KG1 (cell line): ENCODE measurements at regions not wholly inside any gene's neighbourhood (a gene's known extent, or its start where the extent isn't known, plus 50 kb on each side); places are given as distances from the start of the nearest gene placed in this dataset.

Source experiments
- DNase-seq: peaks from one replicate; lab custom pipeline; 2025; lab: John Stamatoyannopoulos, UW

- DNase-seq, result no peak
Measured at GRCh38 chrX:36436361-36436760, 516.8 kb downstream of the CFAP47 start.

GRCh38 chrX:36443007-36443406 is 523.5 kb downstream of the CFAP47 start:
- DNase-seq, result no peak

GRCh38 chrX:36445566-36445965 is 526.0 kb downstream of the CFAP47 start:
- no peak for DNase-seq

DNA sequence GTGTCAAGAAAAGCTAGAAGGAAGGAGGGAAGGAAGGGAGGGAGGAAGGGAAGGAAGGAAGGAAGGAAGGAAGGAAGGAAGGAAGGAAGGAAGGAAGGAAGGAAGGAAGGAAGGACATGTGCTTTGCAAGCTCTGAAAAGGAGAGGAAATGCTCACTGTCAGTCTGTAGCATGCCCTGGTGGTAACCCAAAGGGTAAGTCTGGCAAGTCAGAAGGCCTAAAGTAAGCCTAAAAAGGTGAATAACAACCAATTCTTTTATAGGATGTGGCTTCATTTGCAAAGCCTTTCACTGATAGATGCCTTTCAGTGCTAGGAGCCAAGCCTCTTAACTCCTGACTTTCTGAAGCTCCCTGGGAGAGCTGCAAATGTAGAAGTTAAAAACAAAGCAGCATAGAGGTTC is 542.6 kb downstream of the CFAP47 start:
- no peak for DNase-seq

- DNase-seq, result no peak
Measured at GRCh38 chrX:36480441-36480990, 527.6 kb upstream of the FAM47C start.

GRCh38 chrX:36501169-36501702 is 506.9 kb upstream of the FAM47C start:
- no peak for DNase-seq

- no peak for DNase-seq
Measured at GRCh38 chrX:36504625-36505024, 503.5 kb upstream of the FAM47C start.

DNA sequence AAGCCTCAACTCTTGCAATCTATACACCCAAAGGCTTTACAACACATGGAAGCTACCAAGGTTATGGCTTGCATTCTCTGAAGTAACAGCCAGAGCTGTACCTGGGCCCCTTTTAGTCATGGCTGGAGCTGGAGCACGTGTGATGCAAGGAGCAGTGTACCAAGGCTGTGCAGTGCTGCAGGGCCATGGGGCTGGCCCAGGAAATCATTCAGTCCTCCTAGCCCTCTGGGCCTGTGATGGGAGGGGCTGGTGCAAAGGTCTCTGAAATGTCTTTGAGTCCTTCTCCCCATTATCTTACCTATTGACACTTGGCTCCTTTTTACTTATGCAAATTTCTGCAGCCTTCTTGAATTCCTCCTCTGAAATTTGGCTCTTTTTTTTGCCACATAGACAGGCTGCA is 500.1 kb upstream of the FAM47C start:
- DNase-seq, result no peak

DNA sequence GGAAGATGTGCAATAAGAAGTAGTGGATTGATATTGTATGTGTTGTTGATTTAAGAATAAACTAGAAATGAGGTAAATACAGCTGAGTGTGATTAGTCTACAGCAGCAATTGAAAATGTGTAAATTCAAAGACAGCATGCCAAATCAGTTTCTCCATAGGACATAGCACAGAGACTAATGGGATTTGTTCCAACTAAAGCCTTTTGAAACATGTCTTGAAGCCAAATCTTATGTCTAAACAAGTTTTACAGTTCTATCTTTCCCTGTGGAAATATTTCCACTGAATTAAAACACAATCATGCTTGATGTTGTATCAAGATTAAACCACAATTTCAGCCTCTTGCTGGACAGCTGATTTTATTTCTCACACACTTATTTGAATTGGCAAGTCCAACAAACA is 497.4 kb upstream of the FAM47C start:
- DNase-seq, result no peak

DNA sequence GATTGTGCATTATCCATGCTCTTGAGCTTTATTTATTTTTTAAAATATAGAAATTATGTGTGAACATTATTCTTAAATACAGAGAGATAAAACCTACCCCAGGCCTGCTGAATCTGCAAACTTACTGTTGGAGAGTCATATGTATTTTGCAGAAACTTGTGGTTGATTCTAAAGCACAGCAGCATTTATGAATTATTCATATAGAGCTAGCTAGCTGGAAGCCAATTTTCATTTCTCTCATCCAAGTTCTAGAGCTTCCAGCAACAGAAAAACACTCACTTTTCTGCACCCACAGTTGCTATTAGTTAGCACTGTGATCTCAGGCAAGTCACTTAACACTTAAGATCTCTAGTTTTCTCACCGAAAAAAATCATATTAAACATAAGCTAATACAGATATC is 479.5 kb upstream of the FAM47C start:
- DNase-seq, result no peak

- no peak for DNase-seq
Measured at GRCh38 chrX:36534900-36535299, 473.3 kb upstream of the FAM47C start.

DNA sequence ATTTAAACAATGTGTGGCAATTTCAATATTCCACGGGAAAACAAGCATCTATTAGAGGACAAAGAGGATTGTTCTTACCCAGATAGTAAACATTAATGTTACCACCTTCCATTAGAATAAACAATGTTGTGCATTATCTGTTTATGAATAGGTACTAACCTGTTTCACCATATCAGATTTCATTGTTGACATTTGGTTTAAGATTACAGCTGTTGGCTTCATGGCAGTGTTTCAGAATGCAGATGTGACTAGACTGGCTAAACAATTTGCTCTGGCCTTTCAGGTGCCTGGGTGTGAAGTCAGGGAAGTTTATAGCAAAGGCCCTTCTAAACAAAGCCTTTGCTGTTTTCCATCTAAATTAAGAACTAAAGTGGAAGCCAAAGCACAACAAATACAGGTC is 464.7 kb upstream of the FAM47C start:
- DNase-seq, result no peak

- DNase-seq, result no peak
Measured at GRCh38 chrX:36562986-36563385, 445.2 kb upstream of the FAM47C start.

- DNase-seq, result no peak
Measured at GRCh38 chrX:36568946-36569345, 439.2 kb upstream of the FAM47C start.

GRCh38 chrX:36573720-36574119 is 434.4 kb upstream of the FAM47C start:
- DNase-seq, result no peak

DNA sequence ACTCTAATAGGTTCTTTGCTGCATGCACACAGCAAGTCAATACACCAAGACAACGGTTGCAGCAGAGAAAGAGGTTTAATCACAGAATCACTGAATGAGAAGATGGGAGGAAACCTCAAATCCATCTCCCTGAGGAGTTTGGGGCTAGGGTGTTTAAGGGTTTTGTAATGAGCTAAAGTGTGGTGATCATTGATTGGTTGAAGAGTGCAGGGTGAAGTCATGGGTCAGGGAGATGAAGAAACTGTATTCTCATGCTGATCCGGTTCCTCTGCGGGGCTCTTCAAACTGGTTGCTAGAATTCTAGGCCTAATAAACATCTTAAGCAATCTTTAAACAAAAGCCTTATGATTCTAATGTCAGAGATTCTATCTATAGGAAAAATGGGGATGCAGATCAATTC is 432.5 kb upstream of the FAM47C start:
- no peak for DNase-seq

DNA sequence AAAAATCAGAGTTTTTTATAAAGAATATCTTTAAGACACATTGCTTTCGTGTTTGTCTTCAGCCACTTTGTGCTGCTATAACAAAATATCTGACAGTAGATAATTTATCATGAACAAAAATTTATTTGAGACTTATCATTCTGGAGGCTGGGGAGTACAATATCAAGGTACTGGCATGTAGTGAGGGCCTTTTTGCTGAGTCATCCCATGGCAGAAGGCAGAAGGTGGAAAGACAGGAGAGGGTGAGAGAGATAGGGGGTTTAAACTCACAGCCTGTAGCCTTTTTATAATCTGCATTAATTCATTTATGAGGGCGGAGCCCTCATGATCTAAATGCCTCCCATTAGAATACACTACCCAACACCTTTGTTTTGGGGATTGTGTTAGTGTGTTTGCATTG is 431.2 kb upstream of the FAM47C start:
- no peak for DNase-seq

DNA sequence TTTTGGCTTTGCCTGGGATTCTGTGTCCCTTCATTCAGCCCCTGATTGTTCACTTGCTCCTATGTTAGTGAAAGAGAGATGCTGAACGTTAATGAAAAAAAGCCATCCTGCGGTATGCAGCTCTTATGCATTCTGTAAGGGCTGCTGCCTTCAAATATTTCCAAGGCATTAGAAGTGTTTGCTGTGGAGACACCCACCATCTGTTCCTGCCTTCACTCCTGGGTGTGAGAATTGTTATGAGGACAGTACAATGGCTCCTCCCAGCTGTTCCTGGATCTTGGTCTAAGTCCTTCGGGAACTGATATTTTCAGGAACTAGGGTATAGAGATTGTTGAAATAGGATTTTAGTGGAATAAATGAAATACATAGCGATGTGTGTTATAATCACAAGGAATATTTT is 427.1 kb upstream of the FAM47C start:
- no peak for DNase-seq

DNA sequence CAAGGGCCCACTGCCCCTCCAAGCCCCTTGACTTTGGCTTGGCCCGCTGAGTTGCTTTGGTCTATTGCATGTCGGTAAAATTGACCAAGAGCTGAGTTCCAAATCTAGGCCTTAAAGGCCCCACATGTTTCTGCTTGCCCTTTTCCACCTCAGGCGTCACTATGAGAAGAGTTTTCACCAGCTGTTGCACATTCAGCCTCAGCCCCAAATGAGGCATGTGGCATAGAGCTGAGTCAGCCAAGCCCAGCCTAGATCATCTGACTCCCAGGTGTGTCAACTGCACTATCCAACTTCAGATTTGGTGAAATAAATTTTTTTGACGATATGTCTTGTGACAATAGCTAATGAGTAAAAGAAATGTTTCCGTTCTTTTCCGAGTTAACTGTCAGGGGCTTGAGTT is 424.5 kb upstream of the FAM47C start:
- DNase-seq, result no peak

DNA sequence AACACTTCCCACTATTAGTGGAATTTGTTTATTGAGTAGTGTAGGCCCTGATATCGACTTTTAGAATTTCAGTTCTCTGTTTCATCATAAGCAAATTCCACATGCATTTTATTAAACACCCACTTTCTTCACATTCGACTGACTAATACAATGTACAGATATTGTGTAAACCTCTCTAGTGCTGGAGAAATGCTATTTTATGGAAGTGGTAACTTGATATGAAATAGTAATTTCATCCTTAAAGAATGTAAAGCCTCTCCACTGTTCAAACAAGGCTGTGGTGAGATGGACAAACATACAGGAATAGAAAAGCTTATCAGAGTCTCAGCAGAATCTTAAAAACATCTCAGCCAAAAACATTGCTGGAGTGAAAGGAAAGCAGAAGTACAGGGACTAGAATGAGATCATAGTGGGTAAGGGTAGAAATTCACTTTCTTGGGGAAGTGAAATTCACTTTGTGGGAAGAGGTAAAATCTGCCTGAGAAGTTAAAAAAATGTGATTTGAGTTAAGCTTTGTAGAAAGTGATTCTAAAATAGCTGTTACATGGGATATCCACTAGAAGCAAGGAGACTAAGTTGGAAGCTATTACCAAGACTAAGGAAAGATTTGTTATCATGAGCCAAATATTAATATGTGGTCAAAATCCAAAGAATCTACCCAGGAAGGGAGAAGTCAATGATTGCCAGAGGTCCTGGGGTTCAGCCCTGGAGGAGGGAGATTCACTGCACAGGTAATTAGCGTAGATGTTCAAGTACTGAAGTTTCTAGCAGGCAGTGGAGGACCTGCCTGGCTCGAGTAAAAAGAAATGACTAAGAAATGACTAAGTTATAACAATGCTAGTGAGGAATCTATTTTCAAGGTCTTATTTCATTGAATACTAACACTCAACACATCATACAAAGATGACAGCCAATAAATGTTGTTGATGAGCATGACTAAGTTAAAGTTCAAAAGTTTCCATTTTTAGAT is 398.3 kb upstream of the FAM47C start:
- no peak for DNase-seq

- DNase-seq, result no peak
Measured at GRCh38 chrX:36626898-36627297, 381.3 kb upstream of the FAM47C start.

DNA sequence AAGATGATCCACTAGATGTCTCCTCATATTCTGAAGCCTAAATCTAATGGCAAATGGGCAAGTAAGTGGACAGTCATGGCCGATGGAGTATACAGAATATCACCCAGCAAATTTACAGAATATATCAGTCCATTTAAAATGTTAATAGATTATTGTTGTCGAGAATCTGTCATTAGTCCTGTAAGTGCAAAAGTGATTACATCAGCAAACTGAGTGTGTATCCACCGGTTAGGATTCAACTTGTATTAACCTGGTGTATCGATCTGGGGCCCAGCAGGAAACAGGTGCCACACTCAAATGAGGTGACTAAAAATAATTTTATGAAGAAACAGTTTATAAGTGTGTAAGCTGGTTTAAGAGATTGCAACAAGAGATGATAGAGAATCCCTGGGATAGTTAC is 367.9 kb upstream of the FAM47C start:
- no peak for DNase-seq

- no peak for DNase-seq
Measured at GRCh38 chrX:36642052-36642451, 366.1 kb upstream of the FAM47C start.
